Fibroblast of the aortic adventitia (primary cell): ENCODE measurements at regions not wholly inside any gene's neighbourhood (a gene's known extent, or its start where the extent isn't known, plus 50 kb on each side); places are given as distances from the start of the nearest gene placed in this dataset.

Experiments used
- DNase-seq: peaks from one replicate; pipeline ENCODE4 v3.0.0-alpha.2; 2010; ENCODE audit warnings: low read depth
- H3K4me3 ChIP-seq: 2 replicates; pipeline ENCODE4 v1.5.1; 2011; ENCODE audit warnings: low read depth, mild to moderate bottlenecking, control low read depth, low read length, moderate library complexity
- CTCF ChIP-seq: IDR thresholded peaks from 2 replicates; pipeline ENCODE4 v1.5.1; 2011; ENCODE audit warnings: mild to moderate bottlenecking, low read length, control low read depth, inconsistent platforms; ENCODE audit not compliant: insufficient read depth

- no peak for TF ChIP-seq CTCF
- no peak overlapping the region for H3K4me3 ChIP-seq
These were observed 848.3 kb upstream of the PCDH9 start for GRCh38 chr13:68078469-68078868.

GRCh38 chr13:68076046-68076445 lies 845.9 kb upstream of the PCDH9 start:
- H3K4me3 ChIP-seq = no peak overlapping the region
- no peak for TF ChIP-seq CTCF
- DNase-seq = no peak

More at GRCh38 chr13:68078469-68078868, 848.3 kb upstream of the PCDH9 start:
- DNase-seq = no peak

- no peak for TF ChIP-seq CTCF
- DNase-seq = no peak
- H3K4me3 ChIP-seq = no peak overlapping the region
These were observed 836.9 kb upstream of the PCDH9 start for GRCh38 chr13:68066879-68067513.

- DNase-seq = no peak
- no peak for TF ChIP-seq CTCF
These were observed 834.0 kb upstream of the PCDH9 start for GRCh38 chr13:68064001-68064770.

GRCh38 chr13:68063181-68063580 lies 833.0 kb upstream of the PCDH9 start:
- no peak overlapping the region for H3K4me3 ChIP-seq
- no peak for TF ChIP-seq CTCF
- DNase-seq = no peak

More at GRCh38 chr13:68064001-68064770, 834.0 kb upstream of the PCDH9 start:
- no peak overlapping the region for H3K4me3 ChIP-seq

GRCh38 chr13:68057836-68058235 lies 827.7 kb upstream of the PCDH9 start:
- H3K4me3 ChIP-seq = no peak overlapping the region
- no peak for TF ChIP-seq CTCF
- no peak for DNase-seq
